B cell (primary cell): ENCODE measurements at regions not wholly inside any gene's neighbourhood (a gene's known extent, or its start where the extent isn't known, plus 50 kb on each side); places are given as distances from the start of the nearest gene placed in this dataset.

ENCODE experiments used
- ATAC-seq: fragments of 200-7000 bp; cut with Tn5 transposase; one replicate; pipeline ENCODE4 v1.10.0; 2021; ENCODE audit warnings: low read depth, mild to moderate bottlenecking, moderate number of reproducible peaks, moderate library complexity
- CTCF ChIA-PET: fragments of 350-600 bp; sonication (Branson Sonifier 250); formaldehyde crosslinking; loops from one replicate; lab custom pipeline; 2021; ENCODE audit warnings: antibody characterized with exemption, inconsistent platforms; lab: Charles Lee
- POLR2A ChIA-PET: fragments of 350-600 bp; sonication (Branson Sonifier 250); formaldehyde crosslinking; loops from one replicate; lab custom pipeline; 2021; ENCODE audit warnings: antibody characterized with exemption; lab: Charles Lee
- DNase-seq: peaks from one replicate; pipeline ENCODE4 v3.0.0; 2013
- H2AFZ ChIP-seq: 2 replicates; pipeline ENCODE4 v1.6.1; 2012; ENCODE audit warnings: mild to moderate bottlenecking, low read depth, low read length; ENCODE audit not compliant: insufficient read depth, poor library complexity, severe bottlenecking
- H3K27ac ChIP-seq, 2 donors: 1 replicate in 1 of 2; 2 replicates in 1 of 2; pipeline ENCODE4 v1.5.1; 2012 to 2013; ENCODE audit warnings: low read length in 2 of 2, mild to moderate bottlenecking in 2 of 2, moderate library complexity in 1 of 2
- H3K27me3 ChIP-seq, 4 experiments: fragments of 200-600 bp in 1 of 4; sonication (generic) in 1 of 4; replicated peaks in 1 of 4; 1 replicate in 2 of 4; 2 replicates in 2 of 4; pipeline versions ENCODE4 v1.6.1 to v1.7.0; 2013 to 2016; ENCODE audit warnings: low read length in 3 of 4, mild to moderate bottlenecking in 2 of 4, mixed read lengths in 1 of 4, moderate library complexity in 1 of 4; ENCODE audit not compliant: insufficient read depth in 4 of 4, control insufficient read depth in 3 of 4; ENCODE audit errors: control extremely low read depth in 1 of 4
- H3K36me3 ChIP-seq, 2 experiments: replicated peaks in 1 of 2; 1 replicate in 1 of 2; 2 replicates in 1 of 2; pipeline versions ENCODE4 v1.6.1 to v1.7.1; 2013; ENCODE audit warnings: low read length in 1 of 2; ENCODE audit not compliant: insufficient read depth in 2 of 2, control insufficient read depth in 1 of 2; ENCODE audit errors: control extremely low read depth in 1 of 2, extremely low read depth in 1 of 2
- H3K4me1 ChIP-seq, 2 donors: fragments of 200-600 bp in 1 of 2; sonication (generic) in 1 of 2; 1 replicate in 1 of 2; 2 replicates in 1 of 2; pipeline versions ENCODE4 v1.5.1 to v1.6.1; 2013 to 2017; ENCODE audit warnings: low read length in 2 of 2; ENCODE audit not compliant: control insufficient read depth in 2 of 2, insufficient read depth in 2 of 2
- H3K4me2 ChIP-seq: replicated peaks from 2 replicates; pipeline ENCODE3; 2012; ENCODE audit warnings: mild to moderate bottlenecking, low read depth, low read length; ENCODE audit not compliant: poor library complexity, severe bottlenecking
- H3K4me3 ChIP-seq, 5 experiments: fragments of 200-600 bp in 1 of 5; sonication (generic) in 1 of 5; 1 replicate in 3 of 5; 2 replicates in 2 of 5; pipeline versions ENCODE4 v1.5.1 to v1.7.0; 2011 to 2016; ENCODE audit warnings: low read length in 4 of 5, mild to moderate bottlenecking in 4 of 5, low read depth in 2 of 5, control low read depth in 1 of 5, moderate library complexity in 1 of 5; ENCODE audit not compliant: insufficient read depth in 1 of 5; ENCODE audit errors: control extremely low read depth in 1 of 5, extremely low read depth in 1 of 5
- H3K79me2 ChIP-seq: fragments of 200-600 bp; sonication (generic); one replicate; pipeline ENCODE4 v1.6.0; 2016; ENCODE audit warnings: low read length; ENCODE audit not compliant: control insufficient read depth, insufficient read depth
- H3K9ac ChIP-seq: fragments of 200-600 bp; sonication (generic); 2 replicates; pipeline ENCODE4 v1.6.1; 2017; ENCODE audit warnings: mild to moderate bottlenecking, low read length, moderate library complexity
- H3K9me3 ChIP-seq, 3 donors: one replicate each; pipeline versions ENCODE4 v1.6.1 to v1.7.1; 2013; ENCODE audit warnings: low read length in 2 of 3; ENCODE audit not compliant: control insufficient read depth in 2 of 3, insufficient read depth in 1 of 3; ENCODE audit errors: control extremely low read depth in 1 of 3
- H4K20me1 ChIP-seq: 2 replicates; pipeline ENCODE4 v1.6.0; 2012; ENCODE audit warnings: mild to moderate bottlenecking, low read length; ENCODE audit not compliant: insufficient read depth, control insufficient read depth, poor library complexity, severe bottlenecking
- H3K27ac Mint-ChIP-seq: one replicate; pipeline ENCODE4 v1.8.0; 2021; ENCODE audit warnings: mixed read lengths
- H3K27me3 Mint-ChIP-seq: one replicate; pipeline ENCODE4 v1.8.0; 2021; ENCODE audit warnings: mixed read lengths
- H3K4me1 Mint-ChIP-seq: one replicate; pipeline ENCODE4 v1.8.0; 2021; ENCODE audit warnings: mixed read lengths
- H3K4me3 Mint-ChIP-seq: one replicate; pipeline ENCODE4 v1.8.0; 2021; ENCODE audit warnings: mixed read lengths
- H3K9me3 Mint-ChIP-seq: one replicate; pipeline ENCODE4 v1.8.0; 2022; ENCODE audit warnings: mixed read lengths; ENCODE audit not compliant: insufficient read depth
- EZH2 ChIP-seq: IDR thresholded peaks from 2 replicates; pipeline ENCODE4 v1.6.1; 2012; ENCODE audit warnings: borderline replicate concordance, low read depth, mild to moderate bottlenecking, moderate library complexity, low read length; ENCODE audit not compliant: insufficient read depth, poor library complexity, severe bottlenecking
- WGBS: methylation state at CpG from one replicate; pipeline ENCODE4 v1.1.5; 2013; ENCODE audit warnings: missing lambda C conversion rate; ENCODE audit not compliant: insufficient coverage; 5-methylcytosine and 5-hydroxymethylcytosine counted together
- intact Hi-C: fragments of 100-400 bp; cut with micrococcal nuclease; formaldehyde crosslinking; loops from one replicate; pipeline ENCODE4 v1.10.0; 2022
- TF ChIP-seq, protein P1 (sequence below): fragments of 200-600 bp; IDR thresholded peaks from one replicate; pipeline ENCODE4 v1.8.0; 2022; ENCODE audit warnings: antibody characterized with exemption, mild to moderate bottlenecking

DNA sequence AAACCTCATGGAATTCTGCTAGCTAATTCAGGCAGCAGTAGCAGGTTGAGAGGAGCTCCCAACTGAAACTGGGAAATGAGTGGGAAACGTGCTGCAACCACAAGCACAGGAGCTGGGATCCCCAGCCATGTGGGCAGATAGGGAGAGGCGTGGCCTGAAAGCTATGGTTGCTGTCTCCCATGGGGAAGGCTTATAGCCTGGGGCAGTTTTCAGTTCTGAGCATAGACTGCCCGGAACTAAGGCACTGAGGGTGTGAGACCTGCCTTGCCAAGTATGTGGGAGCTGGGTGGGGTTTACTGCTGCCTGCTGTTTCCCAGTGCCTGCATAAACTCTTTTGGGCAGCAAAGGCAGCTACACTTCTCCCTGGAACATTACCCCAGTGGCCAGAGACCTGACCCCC, 229.5 kb downstream of the TUSC7 start:
- Histone ChIP-seq H3K27me3 (no peaks in the 10 kb centered on the region), H4K20me1 (no peaks in the 10 kb centered on the region), H3K4me2 (no peak overlapping the region), H3K9ac (no peak overlapping the region), H3K36me3 (no peaks in the 10 kb centered on the region), H2AFZ (no peak overlapping the region), H3K9me3 (peaks cover 0 to 7% (median 0%) of the 10 kb centered on the region in 3 donors), H3K79me2 (no peaks in the 10 kb centered on the region), H3K4me3 (no peak overlapping the region), H3K4me1 (no peaks in the 10 kb centered on the region), H3K27ac (no peak overlapping the region)
- WGBS = 72% methylated on average over 3 of the region's 3 CpGs
- DNase-seq (no peak), ATAC-seq (no peak)
- no peak overlapping the region for H3K4me3 Mint-ChIP-seq
- no peak overlapping the region for H3K27ac Mint-ChIP-seq
- H3K4me1 Mint-ChIP-seq = no peaks in the 10 kb centered on the region
- CTCF ChIA-PET = no interaction called here
- H3K9me3 Mint-ChIP-seq = peaks cover 5% of the 10 kb centered on the region
- peaks cover 4% of the 10 kb centered on the region for H3K27me3 Mint-ChIP-seq
- intact Hi-C loops = no loop called here
- TF ChIP-seq EZH2 = no peak
- TF ChIP-seq, protein P1, sequence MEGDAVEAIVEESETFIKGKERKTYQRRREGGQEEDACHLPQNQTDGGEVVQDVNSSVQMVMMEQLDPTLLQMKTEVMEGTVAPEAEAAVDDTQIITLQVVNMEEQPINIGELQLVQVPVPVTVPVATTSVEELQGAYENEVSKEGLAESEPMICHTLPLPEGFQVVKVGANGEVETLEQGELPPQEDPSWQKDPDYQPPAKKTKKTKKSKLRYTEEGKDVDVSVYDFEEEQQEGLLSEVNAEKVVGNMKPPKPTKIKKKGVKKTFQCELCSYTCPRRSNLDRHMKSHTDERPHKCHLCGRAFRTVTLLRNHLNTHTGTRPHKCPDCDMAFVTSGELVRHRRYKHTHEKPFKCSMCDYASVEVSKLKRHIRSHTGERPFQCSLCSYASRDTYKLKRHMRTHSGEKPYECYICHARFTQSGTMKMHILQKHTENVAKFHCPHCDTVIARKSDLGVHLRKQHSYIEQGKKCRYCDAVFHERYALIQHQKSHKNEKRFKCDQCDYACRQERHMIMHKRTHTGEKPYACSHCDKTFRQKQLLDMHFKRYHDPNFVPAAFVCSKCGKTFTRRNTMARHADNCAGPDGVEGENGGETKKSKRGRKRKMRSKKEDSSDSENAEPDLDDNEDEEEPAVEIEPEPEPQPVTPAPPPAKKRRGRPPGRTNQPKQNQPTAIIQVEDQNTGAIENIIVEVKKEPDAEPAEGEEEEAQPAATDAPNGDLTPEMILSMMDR = no peak
- POLR2A ChIA-PET = no interaction called here

DNA sequence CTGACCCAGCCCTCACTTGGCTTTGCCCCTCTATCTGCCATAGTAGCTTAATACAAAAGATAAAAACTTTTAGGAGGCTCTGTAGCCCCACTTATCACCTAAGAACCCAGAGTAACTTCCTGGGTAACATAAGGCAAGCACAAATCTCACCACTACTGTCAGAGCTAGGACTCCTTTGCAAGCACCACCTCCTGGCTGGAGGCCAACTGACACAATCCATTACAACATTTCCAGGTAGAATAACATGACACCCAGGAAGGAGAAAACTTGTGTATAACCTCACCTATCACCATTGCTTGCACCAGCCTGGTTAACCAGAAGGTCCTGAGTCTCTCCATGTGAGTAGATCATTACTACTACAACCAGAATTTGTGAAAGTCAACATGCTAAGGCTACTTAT, 230.0 kb downstream of the TUSC7 start:
- intact Hi-C loops = no loop called here
- ATAC-seq (no peak), DNase-seq (no peak)
- no peaks in the 10 kb centered on the region for H3K36me3 ChIP-seq
- no peak overlapping the region for H3K4me3 Mint-ChIP-seq
- H3K9me3 ChIP-seq = peaks cover 0 to 7% (median 0%) of the 10 kb centered on the region in 3 donors
- H4K20me1 ChIP-seq = no peaks in the 10 kb centered on the region
- no peak overlapping the region for H3K4me3 ChIP-seq
- H3K4me1 ChIP-seq = no peaks in the 10 kb centered on the region
- POLR2A ChIA-PET = no interaction called here
- no peaks in the 10 kb centered on the region for H3K4me1 Mint-ChIP-seq
- no peak overlapping the region for H3K27ac ChIP-seq
- no peak overlapping the region for H3K27ac Mint-ChIP-seq
- peaks cover 5% of the 10 kb centered on the region for H3K9me3 Mint-ChIP-seq
- CTCF ChIA-PET = no interaction called here
- H3K27me3 Mint-ChIP-seq = peaks cover 4% of the 10 kb centered on the region
- no peaks in the 10 kb centered on the region for H3K27me3 ChIP-seq
- no peak for TF ChIP-seq EZH2
- TF ChIP-seq, protein P1 = no peak
- no peaks in the 10 kb centered on the region for H3K79me2 ChIP-seq
- no peak overlapping the region for H2AFZ ChIP-seq
- no peak overlapping the region for H3K4me2 ChIP-seq
- no peak overlapping the region for H3K9ac ChIP-seq
